GM18520 (cell line): ENCODE measurements at regions not wholly inside any gene's neighbourhood (a gene's known extent, or its start where the extent isn't known, plus 50 kb on each side); places are given as distances from the start of the nearest gene placed in this dataset.
"Not testable (repeated sequence)": the region's sequence is repeated elsewhere in the genome, so short reads cannot be mapped to it uniquely, and the experiment has no call there.

Experiments
- ATAC-seq: cut with Tn5 transposase; IDR thresholded peaks from one replicate; pipeline ENCODE4 v1.9.1; 2021; ENCODE audit not compliant: unreplicated experiment

- ATAC-seq = no peak
Observed at GRCh38 chr4:152200511-152201333, 335.2 kb downstream of the FBXW7 start.

- no peak for ATAC-seq
Observed at GRCh38 chr4:152197211-152197610, 338.7 kb downstream of the FBXW7 start.

DNA sequence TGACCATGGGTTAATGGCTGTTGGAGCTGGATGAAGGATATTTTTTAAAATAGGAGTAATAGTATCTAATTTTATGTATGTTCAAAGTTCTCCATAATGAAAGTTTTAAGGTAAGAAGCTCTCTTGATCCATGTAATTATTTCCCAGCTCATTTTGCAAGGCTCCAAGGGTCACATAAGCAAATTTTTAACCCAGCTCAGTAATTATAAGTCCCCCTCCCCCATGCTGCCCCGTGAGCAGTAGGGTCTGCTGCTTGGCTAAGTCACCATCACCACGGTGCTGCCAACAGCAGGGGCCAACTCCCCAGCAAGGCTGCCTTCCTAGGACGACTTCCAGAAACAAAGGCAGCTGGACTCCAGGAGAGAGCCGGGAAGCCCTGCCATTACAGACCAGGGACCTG is 340.0 kb downstream of the FBXW7 start:
- no peak for ATAC-seq

DNA sequence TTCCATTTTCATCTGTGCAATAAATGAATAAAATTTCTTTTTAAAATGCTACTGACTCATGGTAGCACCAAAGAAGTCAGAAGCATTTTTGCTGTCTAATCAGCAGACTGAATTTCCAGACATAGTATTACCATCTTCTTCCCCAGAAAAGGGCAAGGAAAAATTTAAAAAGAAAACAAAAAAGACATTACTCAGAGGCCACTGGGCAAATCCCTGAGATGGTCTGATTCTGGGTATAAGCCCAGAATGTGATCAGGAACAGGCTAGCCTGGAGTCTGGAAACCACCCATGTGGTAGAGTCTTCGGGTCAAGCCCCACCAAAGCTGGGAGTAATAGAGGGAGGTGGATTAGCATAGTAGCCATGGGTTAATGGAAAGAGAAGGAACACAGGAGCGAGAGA is 342.8 kb downstream of the FBXW7 start:
- ATAC-seq = no peak

DNA sequence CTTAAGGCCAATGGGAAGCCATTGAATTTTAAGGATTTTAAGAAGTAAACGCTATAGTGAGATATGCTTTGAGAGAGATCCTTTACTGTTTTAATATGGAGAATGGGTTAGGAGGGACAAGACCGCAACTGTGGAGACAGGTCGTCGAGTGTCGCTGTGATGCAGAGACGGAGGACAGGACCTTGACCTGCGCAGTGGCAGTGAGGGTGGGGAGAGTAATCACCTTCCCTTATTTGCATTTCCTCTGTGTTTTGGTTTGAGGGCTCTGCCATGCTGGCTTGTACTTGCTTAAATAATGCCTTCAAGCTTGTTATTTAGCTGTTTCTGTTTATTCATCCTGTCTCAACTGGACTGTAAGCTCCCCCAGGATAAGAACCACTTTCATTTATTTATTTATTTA is 345.0 kb downstream of the FBXW7 start:
- no peak for ATAC-seq

- no peak for ATAC-seq
Observed at GRCh38 chr4:152189451-152190179, 346.3 kb downstream of the FBXW7 start.

- no peak for ATAC-seq
Observed at GRCh38 chr4:152188801-152189200, 347.1 kb downstream of the FBXW7 start.

- no peak for ATAC-seq
Observed at GRCh38 chr4:152187693-152188092, 348.2 kb downstream of the FBXW7 start.

- ATAC-seq = no peak
Observed at GRCh38 chr4:152185786-152186550, 349.9 kb downstream of the FBXW7 start.

- ATAC-seq = no peak
Observed at GRCh38 chr4:152181150-152181549, 354.7 kb downstream of the FBXW7 start.

DNA sequence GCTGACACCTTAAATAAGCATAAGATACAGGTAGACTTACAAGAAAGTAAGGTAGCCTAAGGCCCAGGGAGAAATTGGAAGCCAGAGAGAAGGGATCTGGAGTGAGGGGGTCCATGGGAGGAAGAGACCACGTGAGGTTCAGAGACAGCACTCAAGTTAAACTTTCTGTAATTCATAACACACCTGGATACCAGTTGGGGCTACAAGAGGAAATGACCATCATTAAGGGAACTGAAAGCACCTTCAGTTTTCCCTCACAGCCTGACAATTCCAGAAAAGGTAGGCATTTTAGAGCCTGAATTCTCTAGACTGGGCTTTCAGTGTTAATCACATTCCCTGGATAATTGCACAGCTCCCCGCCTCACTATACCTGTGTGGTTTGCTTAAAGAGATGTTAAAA is 355.5 kb downstream of the FBXW7 start:
- ATAC-seq = no peak

GRCh38 chr4:152177538-152177937 is 358.4 kb downstream of the FBXW7 start:
- not testable (repeated sequence) for ATAC-seq

- ATAC-seq = no peak
Observed at GRCh38 chr4:152176627-152177214, 359.2 kb downstream of the FBXW7 start.

DNA sequence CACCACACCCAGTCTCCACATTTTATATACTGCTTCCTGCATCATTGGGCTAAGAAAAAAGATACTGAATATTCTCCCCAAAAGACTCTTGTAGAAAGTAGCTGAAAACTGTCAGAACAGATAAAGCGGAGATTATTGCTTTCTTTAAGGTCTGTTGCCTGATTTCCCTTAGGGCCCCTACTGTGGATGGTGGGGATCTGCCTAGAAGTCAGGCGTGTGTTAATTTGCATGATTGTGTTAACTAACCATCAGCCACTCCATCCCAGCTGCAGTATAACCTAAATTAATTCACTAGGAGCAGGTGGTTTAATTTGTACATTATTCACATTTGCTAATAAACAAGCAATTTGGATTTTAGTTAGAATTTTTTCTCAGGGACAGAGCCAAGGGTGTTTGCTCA is 360.3 kb downstream of the FBXW7 start:
- ATAC-seq = no peak

- no peak for ATAC-seq
Observed at GRCh38 chr4:152172146-152172545, 363.7 kb downstream of the FBXW7 start.

GRCh38 chr4:152171556-152171955 is 364.3 kb downstream of the FBXW7 start:
- no peak for ATAC-seq

DNA sequence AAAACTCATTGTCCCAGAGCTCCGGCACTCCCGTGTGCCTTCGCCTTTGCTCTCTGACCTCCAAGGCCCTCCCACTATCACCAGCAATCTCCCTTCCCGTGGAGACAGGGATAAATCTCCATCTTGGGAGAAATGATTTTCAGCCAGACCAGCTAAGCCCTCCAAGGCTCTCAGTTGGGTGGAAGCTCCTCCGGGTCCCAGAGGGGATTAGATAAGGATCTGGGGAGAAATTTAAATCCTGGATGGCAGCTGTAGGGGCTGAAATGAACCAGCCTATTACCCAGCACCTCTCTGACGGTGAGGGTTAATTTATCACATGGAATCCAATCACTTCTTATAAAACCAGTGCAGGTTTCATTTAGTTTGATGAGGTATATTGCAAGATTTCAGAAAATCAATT is 366.2 kb downstream of the FBXW7 start:
- ATAC-seq = no peak

GRCh38 chr4:152168987-152169616 is 366.8 kb downstream of the FBXW7 start:
- no peak for ATAC-seq

DNA sequence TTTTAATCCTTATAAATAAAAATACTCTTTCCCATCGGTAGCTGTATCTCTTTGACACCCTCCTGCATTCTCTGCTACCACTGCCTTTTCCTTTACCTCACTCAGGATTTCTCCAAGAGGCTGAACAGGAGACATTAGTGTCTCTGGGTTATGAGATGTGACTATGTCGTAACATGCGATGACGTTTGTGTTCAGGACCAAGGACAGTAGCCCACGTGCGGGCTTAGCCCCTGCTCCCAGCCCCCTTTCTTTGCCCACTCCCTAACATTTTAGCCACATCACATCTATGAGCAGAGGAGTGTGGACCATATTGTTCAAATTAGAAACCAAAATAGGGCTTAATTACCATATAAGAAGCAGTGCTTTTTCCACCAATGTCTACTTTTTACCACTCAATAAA is 369.3 kb downstream of the FBXW7 start:
- ATAC-seq = no peak

- no peak for ATAC-seq
Observed at GRCh38 chr4:152165846-152166245, 370.0 kb downstream of the FBXW7 start.

GRCh38 chr4:152165146-152165545 is 370.7 kb downstream of the FBXW7 start:
- ATAC-seq = no peak
